HUDEP-2 (cell line): ENCODE measurements at regions not wholly inside any gene's neighbourhood (a gene's known extent, or its start where the extent isn't known, plus 50 kb on each side); places are given as distances from the start of the nearest gene placed in this dataset.
"Not testable (repeated sequence)": the region's sequence is repeated elsewhere in the genome, so short reads cannot be mapped to it uniquely, and the experiment has no call there.

Source experiments
- DNase-seq, 76 experiments: peaks; one replicate each; lab custom pipeline; 2025; ENCODE audit not compliant: unreplicated experiment in 76 of 76; lab: John Stamatoyannopoulos, UW

DNA sequence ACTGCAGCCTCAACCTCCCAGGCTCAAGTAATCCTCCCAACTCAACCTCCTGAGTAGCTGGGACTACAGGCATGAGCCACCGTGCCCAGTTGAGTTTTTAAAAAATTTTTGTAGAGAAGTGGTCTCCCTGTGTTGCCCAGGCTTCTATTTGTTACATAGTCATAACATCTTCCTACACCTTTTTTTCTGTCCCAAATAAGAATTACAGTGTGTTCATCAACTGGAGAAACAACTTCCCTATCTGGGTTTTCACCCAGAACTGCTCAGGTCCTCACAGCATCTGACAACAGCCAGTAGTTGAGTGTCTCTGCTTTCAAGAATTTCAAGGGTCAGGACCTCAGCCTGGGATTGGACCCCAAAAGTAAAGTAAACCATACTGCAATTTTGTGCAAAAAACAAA, 235.2 kb upstream of the AMIGO2 start:
- no peak for DNase-seq

DNA sequence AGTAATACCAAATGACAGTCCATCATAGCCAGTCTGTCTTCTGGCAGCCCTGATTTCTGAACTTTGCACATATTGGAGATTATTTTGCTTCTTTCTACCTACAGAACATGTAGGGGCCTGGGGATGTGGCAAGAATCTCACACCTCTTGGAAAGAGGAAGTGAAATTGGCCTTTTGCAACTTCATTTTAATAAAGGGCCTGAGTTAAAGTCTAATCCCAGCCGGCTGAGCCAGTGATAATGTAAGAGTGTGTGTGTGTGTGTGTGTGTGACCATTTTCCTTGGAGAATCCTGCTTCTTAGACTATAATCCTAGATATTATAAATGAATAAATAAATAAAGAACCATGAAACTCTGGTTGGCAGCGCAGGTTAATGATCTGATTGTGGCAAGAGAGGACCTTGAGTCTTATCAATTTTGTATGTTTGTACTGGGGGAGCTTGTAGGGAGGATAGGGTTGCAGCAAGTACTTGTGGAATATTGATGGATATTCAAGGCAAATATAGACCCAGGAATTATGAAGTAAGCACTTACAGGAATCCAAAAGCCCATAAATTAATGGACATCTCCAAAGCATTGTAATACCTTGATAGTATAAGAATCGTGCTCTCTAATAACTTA, 233.2 kb upstream of the AMIGO2 start:
- DNase-seq = no peak

DNA sequence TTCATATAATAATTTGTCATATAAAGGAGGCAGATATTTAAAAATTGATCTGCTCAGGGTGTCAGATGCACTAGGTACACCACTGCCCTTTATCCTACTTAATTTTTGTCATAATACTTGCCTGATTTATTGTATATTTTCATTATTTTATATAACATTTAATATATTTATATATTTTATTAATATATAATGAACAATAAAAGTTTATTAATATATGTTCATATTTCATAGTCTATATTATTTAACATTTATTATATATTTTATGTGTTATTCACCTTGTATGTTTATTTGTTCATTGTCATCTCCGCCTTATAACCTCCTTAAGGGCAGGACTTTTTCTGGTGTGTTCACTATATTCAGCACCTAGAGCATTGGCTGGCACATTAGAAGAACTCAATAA, 232.4 kb upstream of the AMIGO2 start:
- DNase-seq = no peak

DNA sequence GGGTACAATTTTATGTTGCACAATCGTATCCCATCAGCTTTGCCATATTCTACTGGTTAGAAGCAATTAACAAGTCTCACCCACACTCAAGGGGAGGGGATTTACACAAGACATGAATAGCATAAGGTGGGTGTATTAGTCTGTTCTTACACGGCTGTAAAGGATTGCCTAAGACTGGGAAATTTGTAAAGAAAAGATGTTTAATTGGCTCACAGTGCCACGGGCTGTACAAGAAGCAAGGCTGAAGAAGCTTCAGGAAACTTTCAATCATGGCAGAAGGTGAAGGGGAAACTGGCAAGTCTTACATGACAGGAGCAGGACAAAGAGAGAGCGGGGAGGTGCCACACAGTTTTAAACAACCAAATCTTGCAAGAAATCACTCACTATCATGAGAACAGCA, 231.8 kb upstream of the AMIGO2 start:
- DNase-seq = no peak

DNA sequence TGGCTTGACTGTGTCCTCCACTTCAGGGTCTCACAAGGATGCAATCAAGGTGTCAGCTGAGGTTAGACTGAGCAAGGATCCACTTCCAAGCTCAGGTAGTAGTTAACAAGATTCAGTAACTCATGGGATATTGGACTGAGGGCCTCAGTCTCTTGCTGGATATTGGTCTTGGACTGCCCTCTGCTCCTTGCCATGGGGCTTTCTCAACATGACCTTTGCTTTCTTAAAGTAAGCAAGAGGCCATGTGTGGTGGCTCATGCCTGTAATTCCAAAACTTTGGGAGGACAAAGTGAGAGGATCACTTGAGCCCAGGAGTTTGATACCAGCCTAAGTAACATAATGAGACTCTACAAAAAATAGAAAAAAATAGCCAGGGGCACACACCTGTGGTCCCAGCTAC, 231.3 kb upstream of the AMIGO2 start:
- no peak for DNase-seq

DNA sequence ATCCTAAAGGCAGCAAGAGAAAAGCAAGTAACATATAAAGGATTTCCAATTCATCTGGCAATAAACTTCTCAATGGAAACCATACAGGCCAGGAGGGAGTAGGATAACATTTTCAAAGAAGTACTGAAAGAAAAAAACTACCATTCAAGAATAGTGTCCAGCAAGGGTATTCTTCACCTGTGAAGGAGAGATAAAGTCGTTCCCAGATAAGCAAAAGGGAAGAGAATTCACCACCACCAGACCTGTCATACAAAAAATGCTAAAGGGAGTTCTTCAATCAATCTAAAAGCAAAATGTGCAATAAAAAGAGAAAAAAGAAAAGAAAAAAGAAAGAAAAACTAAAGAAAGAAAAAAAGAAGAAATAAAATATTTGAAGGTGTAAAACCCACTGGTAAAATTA, 228.9 kb upstream of the AMIGO2 start:
- no peak for DNase-seq

DNA sequence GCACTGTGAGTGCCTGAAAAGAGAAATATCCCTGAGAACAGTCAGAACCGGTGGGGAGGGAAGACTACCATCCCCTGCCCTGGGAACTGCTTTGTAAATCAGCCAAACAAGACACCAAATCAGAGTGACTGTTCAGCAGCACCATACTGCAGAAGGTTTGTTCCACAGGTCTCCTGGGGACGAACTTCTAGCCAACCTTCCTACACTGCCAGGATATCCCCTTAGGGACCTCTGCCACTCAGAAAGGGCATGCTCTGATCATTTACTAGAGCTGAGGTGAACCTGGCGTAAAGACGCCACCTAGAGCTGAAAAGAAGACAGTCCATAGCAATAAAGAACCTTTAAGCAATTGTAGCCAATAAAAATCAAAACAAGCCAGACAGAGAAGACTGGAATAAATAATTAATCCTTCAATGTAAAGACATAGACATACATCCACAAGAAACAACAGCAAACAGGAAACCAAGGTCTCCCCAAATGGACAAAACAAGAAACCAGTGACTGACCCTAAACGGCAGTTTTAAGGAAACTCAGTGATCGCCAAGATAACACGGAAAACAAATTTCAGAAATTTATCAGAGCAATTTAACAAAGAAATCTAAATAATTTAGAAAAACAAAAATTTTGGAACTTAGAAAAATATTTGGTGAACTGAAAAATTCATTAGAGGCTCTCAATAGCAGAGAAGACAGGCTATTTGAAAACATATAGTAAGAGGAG, 228.1 kb upstream of the AMIGO2 start:
- DNase-seq = peak in 67 of 76 experiments; percentile 6 to 80 (median 44)

DNA sequence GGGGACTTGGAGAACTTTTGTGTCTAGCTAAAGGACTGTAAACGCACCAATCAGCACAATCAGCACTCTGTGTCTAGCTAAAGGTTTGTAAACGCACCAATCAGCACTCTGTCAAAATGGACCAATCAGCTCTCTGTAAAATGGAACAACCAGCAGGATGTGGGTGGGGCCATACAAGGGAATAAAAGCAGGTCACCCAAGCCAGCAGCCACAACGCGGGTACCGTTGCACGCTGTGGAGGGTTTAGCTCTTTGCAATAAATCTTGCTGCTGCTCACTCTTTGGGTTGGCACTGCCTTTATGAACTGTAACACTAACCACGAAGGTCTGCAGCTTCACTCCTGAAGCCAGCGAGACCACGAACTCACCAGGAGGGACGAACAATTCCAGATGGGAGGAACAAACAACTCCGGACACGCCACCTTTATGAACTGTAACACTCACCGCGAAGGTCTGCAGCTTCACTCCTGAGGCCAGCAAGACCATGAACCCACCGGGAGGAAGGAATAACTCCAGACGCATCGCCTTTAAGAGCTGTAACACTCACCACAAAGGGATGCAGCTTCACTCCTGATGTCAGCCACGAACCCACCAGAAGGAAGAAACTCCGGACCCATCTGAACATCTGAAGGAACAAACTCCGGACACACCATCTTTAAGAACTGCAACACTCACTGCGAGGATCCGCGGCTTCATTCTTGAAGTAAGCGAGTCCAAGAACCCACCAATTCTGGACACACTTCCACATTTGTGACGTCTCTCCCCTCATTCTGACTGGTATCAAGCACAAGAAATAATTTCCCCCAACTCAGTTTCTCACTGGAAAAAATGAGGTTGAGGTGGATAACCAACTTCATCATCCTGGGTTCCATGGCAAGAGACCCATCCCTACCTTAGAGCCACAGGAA, 227.3 kb upstream of the AMIGO2 start:
- not testable (repeated sequence) for DNase-seq

DNA sequence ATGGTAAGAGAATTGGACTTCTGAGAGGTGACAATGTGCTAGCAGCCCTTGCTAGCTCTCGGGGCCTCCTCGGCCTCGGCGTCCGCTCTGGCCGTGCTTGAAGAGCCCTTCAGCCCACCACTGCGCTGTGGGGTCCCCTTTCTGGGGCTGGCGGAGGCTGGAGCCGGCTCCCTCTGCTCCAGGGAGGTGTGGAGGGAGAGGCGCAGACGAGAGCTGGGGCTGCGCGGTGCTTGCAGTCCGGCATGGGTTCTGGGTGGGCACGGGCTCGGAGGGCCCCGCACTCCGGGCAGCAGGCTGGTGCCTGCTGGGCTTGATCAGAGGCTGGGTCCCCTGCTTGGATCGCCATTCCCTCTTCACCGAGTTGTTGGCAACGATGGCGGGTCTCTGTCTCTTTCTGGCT, 226.4 kb upstream of the AMIGO2 start:
- DNase-seq = no peak

DNA sequence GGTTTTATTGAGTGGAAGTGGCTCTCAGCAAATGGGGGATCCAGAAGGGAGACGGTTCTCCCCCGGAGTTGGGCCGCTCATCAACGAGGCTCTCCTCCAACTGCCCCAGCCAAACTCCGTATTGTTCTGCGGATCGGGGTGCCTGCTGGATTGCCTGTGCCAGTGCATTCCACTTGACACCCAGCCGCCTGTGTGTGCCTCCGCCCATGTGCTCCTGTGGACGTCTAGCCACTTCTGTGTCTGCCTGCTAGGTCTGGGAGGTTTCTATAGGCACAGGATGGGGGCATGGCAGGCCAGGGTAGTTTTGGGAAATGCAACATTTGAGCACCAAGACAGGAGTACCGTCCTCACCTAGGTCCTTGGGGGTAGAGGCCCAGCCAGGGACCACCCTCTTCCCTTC, 225.7 kb upstream of the AMIGO2 start:
- DNase-seq = no peak

DNA sequence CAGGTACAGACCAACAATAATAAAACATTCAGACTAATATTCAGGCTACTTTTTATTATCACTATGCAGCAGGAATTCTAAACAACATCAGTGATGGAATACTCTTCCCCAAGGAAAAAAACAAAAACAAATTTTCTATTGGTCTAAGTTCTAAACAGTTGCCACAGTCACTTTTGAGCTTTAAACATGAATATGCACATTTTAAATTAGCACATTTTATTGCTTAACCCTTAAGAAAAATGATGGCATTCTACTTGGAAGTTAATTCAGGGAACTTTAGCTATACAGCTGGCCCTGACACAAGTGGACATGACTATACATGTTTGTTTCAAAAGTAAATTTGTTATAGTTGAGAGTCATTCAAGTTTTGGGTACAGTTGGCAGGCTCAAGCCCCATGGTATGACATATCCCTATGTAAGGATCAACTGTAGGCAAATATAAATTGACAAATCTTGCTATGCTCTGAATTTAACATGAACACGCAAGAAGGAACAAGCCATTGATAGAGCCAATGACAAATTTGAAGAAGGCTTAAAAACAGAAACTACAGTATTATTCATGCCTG, 224.3 kb upstream of the AMIGO2 start:
- DNase-seq = no peak

DNA sequence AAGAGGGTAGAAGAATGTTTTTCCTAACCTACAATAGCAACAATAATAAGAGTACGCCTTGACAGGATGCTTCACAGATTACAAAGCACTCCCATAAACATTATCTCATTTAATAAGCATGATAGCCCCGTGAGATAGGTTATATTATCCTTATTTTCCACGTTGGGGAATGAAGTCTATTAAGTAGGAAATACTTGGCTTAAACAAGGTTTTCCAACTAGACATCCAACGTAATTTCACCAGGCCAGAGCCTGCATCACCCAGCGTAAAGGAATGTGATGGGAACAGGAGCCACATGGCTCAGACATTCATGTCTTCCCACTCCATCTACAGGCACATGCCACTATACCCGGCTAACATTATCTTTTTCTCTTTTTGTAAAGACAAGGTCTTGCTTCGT, 223.4 kb upstream of the AMIGO2 start:
- no peak for DNase-seq

DNA sequence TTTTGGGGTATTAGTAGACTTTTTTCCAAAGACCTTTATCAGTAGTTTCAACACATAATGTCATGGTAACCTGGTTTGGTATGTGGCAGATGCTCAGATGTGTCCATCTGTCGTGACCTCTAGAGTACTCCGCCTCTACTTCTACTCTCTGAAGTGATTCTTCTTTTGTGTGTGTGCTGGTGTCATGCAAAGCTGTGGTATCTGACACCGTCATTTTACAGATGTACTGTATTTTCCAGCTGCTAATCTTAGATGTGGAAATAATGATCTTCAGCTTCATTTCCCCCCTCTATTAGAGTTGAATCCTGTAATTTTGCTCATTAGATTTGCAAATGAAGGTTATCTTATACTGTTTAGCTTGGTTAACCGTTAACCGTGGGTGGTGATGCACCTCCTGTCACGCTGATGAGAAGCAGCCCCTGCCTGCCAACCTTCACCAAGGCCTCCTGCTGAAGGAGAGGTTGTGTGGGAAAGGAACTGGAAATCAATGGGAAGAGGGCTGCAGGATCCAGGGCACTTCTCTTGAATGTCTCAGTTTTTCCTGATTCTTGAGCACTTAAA, 222.4 kb upstream of the AMIGO2 start:
- DNase-seq = peak in 3 of 76 experiments; percentile 8 to 27 (median 16)

DNA sequence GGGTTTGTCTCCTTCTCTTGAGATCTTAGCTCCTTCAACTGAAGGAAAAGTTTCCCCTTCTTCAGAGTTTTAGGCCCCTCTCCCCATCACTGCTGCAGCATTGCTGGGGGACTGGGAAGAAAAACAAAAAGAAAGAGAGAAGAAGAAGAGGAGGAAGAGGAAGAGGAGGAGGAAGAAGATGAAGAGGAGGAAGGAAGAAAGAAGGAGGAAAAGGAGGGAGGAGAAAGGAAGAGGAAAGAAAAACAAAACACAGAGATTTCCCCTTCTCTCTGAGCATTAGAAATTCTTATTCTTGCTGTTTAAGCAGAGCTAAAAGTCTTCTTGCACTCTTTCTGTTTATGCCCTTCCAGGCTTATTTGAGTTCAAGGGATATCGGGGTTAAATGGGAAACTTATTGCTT, 219.8 kb upstream of the AMIGO2 start:
- no peak for DNase-seq

DNA sequence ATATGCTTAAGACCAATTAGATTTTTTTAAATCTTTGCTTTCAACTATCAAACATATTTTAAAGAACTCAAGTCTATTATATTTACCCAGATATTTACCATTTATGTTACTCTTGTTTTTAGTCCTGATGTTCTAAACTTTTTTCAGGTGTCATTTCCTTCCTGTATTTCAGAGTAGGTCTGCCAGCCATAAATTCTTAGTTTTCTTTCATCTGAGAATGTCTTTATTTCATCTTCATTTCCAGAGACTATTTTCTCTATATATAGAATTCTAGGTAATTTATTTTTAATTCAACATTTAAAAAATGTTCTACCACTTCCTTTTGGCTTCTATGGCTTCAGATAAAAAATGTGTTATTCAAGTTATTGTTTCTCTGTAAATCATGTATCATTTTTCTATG, 218.2 kb upstream of the AMIGO2 start:
- DNase-seq = no peak

DNA sequence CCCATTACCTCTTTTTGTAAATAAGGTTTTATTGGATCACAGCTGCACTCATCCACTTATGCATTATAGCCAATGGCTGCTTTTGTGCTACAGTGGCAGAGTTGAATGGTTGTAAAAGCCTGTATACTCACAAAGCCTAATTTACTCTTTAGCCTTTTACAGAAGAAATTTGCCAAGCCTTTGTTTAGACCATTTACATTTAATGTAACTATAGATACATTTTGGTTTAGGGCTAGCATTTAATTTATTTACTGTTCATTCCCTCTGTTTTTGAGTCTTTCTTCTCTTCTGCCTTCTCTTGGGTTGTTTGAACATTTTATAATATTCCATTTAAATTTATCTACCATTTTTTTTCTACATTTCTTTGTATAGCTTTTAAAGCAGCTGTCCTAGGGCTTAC, 217.1 kb upstream of the AMIGO2 start:
- DNase-seq = no peak

DNA sequence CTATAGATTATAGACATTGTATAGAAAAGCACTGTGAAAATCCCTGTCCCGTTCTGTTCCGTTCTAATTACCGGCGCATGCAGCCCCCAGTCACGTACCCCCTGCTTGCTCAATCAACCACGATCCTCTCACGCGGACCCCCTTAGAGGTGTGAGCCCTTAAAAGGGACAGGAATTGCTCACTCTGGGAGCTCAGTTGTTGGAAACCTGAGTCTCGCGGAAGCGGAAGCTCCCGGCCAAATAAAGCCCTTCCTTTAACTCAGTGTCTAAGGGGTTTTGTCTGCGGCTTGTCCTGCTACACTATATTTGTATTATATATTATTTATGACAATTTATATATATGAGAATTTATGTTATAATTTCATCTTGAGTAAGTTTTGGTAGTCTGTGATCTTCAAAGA, 213.6 kb upstream of the AMIGO2 start:
- DNase-seq = no peak

DNA sequence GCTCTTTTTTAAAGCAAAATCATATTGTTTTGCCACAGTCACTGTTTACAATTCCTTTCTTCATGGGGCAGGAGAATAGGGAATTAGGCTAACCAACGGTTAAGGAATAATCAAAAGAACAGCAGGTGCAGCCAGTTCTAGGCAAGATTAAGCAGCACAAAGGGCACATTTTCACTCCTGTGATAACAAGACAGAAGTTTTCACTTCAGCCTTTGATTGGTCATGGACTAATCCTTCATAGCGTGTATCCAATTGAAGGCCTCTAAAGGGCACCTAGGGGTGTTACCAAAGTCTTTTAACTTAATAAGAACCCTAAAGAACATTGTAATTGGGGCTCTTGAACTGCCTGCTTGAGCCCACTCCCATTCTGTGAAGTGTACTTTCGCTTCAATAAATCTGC, 206.9 kb upstream of the AMIGO2 start:
- no peak for DNase-seq
